Left renal pelvis (tissue), 4 donors: ENCODE measurements at regions not wholly inside any gene's neighbourhood (a gene's known extent, or its start where the extent isn't known, plus 50 kb on each side); places are given as distances from the start of the nearest gene placed in this dataset.
"Not testable (repeated sequence)": the region's sequence is repeated elsewhere in the genome, so short reads cannot be mapped to it uniquely, and the experiment has no call there.

Experiments
- DNase-seq, 4 donors: peaks; one replicate each; pipeline ENCODE4 v3.0.0-alpha.2; 2013; ENCODE audit warnings: low read depth in 4 of 4, low spot score in 3 of 4

- DNase-seq, result peak; percentile 96 to 98 (median 96)
Measured at GRCh38 chr1:223992456-223993246, 121.3 kb upstream of the FBXO28 start.

GRCh38 chr1:223991297-223991857, 122.5 kb upstream of the FBXO28 start:
- DNase-seq, result not testable (repeated sequence)

DNA sequence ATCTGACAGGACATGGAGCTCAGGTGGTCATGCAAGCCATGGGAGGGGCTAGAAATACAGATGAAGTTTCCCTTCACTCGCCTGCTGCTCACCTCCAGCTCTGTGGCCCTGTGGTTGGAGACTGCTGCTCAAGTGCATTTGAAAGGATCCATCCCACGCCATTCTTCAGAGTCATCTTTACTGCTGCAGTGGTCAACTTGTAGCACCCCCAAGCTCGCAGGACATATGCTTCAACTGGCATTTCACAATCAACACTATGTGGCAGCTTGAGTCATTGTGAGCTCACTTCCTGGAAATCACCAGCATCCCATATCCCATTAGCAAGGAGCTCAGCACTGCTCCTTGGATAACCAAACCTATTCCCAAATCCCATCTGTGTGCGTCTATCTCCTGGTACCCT, 116.2 kb upstream of the TP53BP2 start:
- DNase-seq, result not testable (repeated sequence)

DNA sequence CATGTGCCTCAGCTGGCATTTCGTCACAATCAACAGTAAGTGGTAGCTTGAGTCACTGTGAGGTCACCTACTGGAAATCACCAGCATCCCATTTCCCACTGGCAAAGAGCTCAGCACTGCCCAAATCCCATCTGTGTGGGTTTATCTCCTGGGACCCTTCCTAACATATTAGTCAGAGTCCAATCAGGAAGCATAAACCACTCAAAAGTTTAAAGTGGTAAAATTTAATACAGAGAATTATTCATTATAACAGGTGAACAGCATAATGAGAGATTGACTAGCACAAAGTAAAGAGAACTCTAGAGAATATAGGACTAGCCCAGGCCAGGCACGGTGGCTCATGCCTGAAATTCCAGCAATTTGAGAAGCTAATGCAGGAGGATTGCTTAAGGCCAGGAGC, 107.1 kb upstream of the TP53BP2 start:
- not testable (repeated sequence) for DNase-seq

GRCh38 chr1:223951551-223951950, 105.8 kb upstream of the TP53BP2 start:
- not testable (repeated sequence) for DNase-seq

DNA sequence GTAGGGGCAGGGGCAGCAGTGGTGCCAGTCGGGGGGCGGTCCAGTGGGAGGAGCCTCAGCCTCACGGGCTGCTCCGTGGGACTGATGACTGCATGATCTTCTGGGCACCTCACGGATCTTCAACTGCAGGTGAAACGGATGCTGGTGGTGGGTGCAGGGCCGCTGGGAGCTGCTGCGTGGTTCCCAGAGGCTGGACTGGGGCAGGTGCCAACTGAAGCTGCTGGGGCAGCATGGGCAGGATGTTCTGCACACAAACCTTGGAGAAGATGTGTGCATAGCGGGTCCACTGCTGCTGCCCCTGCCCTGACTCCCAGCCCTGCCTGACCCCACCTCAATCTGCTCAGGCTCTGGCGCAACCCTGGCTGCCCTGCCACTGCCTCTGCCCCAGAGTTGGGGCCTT, 104.2 kb upstream of the TP53BP2 start:
- not testable (repeated sequence) for DNase-seq

- not testable (repeated sequence) for DNase-seq
Measured at GRCh38 chr1:223948041-223948440, 102.3 kb upstream of the TP53BP2 start.

DNA sequence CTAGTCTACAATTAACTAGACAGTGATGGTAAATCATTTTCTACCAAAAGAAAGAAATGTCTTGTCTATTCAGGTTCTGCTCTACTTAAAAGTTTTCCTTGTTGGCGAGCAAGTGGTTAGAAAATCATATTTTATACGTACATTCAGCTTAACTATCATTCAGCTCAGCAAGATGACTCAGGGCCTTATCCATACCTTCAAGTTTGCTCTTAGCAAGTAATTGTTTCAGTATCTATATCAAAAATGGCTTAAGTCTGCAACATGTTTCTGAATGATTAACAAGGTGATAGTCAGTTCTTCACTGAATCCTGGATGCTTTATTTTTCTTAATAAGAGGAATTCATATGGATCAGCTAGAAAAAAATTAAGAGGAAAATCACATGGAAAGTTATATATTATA, 90.8 kb upstream of the TP53BP2 start:
- not testable (repeated sequence) for DNase-seq

DNA sequence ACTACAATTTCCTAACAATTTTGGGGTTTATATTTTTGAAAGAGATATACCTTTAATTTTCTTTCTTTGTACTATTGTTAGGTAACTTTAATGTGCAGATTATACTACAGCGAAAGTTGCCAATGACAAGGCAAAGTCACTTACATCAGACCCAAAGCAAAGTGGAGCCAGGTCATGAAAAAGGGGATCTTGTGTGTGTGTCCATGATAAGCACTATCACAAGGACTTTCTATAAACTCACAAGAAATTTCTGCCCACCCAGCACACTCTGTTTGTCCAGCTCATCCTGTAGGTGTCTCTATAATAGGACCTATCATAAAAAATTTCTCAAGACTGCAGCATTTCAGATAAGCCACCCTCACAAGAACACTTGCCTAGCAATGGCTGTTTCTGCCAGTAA, 85.7 kb upstream of the TP53BP2 start:
- not testable (repeated sequence) for DNase-seq

DNA sequence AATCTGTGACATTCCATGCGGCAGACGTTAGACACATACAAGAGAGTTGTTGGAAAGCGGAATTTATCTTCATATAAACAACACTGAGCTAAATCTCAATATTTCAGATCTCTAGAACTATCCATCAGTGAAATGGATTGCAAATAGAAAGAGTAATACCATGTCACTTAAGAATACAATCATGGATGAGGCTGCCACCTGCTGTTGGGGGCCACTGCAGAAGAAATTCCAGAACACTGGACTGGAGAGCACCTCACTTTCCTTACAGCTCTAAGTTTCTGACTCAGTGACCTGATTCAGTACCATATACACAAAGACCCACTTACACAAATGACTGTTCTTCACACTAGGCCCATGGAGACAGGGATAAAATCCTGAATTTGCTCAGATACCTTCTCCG, 75.1 kb upstream of the TP53BP2 start:
- DNase-seq, result not testable (repeated sequence)

GRCh38 chr1:223915476-223915875, 69.7 kb upstream of the TP53BP2 start:
- not testable (repeated sequence) for DNase-seq

GRCh38 chr1:223913715-223914114, 68.0 kb upstream of the TP53BP2 start:
- not testable (repeated sequence) for DNase-seq

GRCh38 chr1:223907943-223908587, 62.3 kb upstream of the TP53BP2 start:
- not testable (repeated sequence) for DNase-seq

- not testable (repeated sequence) for DNase-seq
Measured at GRCh38 chr1:223903221-223903620, 57.5 kb upstream of the TP53BP2 start.

- DNase-seq, result not testable (repeated sequence)
Measured at GRCh38 chr1:223899775-223900174, 54.0 kb upstream of the TP53BP2 start.

DNA sequence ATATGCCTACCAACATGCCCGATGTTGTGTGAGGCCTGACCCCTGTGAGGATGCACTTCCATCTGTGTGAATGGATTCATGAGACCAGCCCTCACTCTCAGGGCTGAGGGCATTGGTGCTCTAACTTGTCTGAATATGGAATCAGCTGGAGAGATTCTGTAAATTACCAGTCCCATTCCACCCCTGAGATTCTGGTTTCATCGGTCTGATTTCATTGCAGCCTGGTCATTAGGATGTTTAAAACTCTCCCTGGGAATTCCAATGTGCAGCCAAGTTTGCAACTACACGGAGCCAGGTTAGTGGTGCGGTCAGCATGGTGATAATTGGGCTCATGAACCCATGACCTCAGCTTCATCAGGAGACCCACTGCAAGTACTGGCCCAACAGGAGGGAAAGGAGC, 51.4 kb upstream of the TP53BP2 start:
- not testable (repeated sequence) for DNase-seq

- not testable (repeated sequence) for DNase-seq
Measured at GRCh38 chr1:223895950-223896349, 50.2 kb upstream of the TP53BP2 start.
